ENCODE measurements at regions not wholly inside any gene's neighbourhood (a gene's known extent, or its start where the extent isn't known, plus 50 kb on each side); places are given as distances from the start of the nearest gene placed in this dataset.

- TF ChIP-seq, protein P1, sequence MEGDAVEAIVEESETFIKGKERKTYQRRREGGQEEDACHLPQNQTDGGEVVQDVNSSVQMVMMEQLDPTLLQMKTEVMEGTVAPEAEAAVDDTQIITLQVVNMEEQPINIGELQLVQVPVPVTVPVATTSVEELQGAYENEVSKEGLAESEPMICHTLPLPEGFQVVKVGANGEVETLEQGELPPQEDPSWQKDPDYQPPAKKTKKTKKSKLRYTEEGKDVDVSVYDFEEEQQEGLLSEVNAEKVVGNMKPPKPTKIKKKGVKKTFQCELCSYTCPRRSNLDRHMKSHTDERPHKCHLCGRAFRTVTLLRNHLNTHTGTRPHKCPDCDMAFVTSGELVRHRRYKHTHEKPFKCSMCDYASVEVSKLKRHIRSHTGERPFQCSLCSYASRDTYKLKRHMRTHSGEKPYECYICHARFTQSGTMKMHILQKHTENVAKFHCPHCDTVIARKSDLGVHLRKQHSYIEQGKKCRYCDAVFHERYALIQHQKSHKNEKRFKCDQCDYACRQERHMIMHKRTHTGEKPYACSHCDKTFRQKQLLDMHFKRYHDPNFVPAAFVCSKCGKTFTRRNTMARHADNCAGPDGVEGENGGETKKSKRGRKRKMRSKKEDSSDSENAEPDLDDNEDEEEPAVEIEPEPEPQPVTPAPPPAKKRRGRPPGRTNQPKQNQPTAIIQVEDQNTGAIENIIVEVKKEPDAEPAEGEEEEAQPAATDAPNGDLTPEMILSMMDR (conservative IDR thresholded peaks at IDR 0.05 in 1 of 2, IDR thresholded peaks at IDR 0.05 in 1 of 2; ENCODE audit: extremely low read depth in 1 of 2, insufficient read depth in 1 of 2, low read depth in 1 of 2, low read length in 2 of 2): no peak
- TF ChIP-seq EZH2 (IDR thresholded peaks at IDR 0.05; ENCODE audit: borderline replicate concordance, low read length): no peak
Measured at GRCh38 chr9:16112116-16112515, 559.3 kb downstream of the CCDC171 start.

Measured in mammary epithelial cell (primary cell).